GM23338 (cell line): ENCODE measurements at regions not wholly inside any gene's neighbourhood (a gene's known extent, or its start where the extent isn't known, plus 50 kb on each side); places are given as distances from the start of the nearest gene placed in this dataset.

Experiments
- CREB1 ChIP-seq: fragments of 250-450 bp; sonication (Bioruptor Pico); IDR thresholded peaks from 2 replicates; pipeline ENCODE4 v1.5.0; 2020; ENCODE audit warnings: low read depth, mild to moderate bottlenecking, moderate library complexity
- CTCF ChIP-seq, 2 experiments: fragments of 200-600 bp in 1 of 2; sonication (generic) in 1 of 2; conservative IDR thresholded peaks; 2 replicates each; pipeline versions ENCODE4 v1.5.1 to v1.6.1; 2016 to 2017; ENCODE audit warnings: antibody characterized with exemption in 2 of 2, low read depth in 2 of 2, mild to moderate bottlenecking in 2 of 2, moderate library complexity in 1 of 2
- EZH2 ChIP-seq: fragments of 200-600 bp; sonication (generic); IDR thresholded peaks from one replicate; pipeline ENCODE4 v1.8.0; 2017; ENCODE audit warnings: antibody characterized with exemption, mild to moderate bottlenecking, low read depth; ENCODE audit not compliant: unreplicated experiment
- EZH2phosphoT487 ChIP-seq: fragments of 200-600 bp; sonication (generic); IDR thresholded peaks from one replicate; pipeline ENCODE4 v1.8.1; 2018; ENCODE audit warnings: antibody characterized with exemption; ENCODE audit not compliant: unreplicated experiment
- JUNB ChIP-seq: IDR thresholded peaks from one replicate; pipeline ENCODE4 v1.6.1; 2016; ENCODE audit warnings: antibody characterized with exemption; ENCODE audit not compliant: unreplicated experiment
- NANOG ChIP-seq: IDR thresholded peaks from 2 replicates; pipeline ENCODE4 v1.6.1; 2016; ENCODE audit warnings: antibody characterized with exemption, borderline replicate concordance
- POLR2AphosphoS5 ChIP-seq: IDR thresholded peaks from 2 replicates; pipeline ENCODE4 v1.6.1; 2016; ENCODE audit warnings: antibody characterized with exemption, low read depth
- REST ChIP-seq: IDR thresholded peaks from one replicate; pipeline ENCODE4 v1.6.1; 2018; ENCODE audit warnings: antibody characterized with exemption; ENCODE audit not compliant: unreplicated experiment
- STAT1 ChIP-seq: IDR thresholded peaks from one replicate; pipeline ENCODE4 v1.6.1; 2016; ENCODE audit warnings: antibody characterized with exemption; ENCODE audit not compliant: unreplicated experiment
- ZNF114 ChIP-seq: fragments of 250-450 bp; sonication (Bioruptor Pico); IDR thresholded peaks from 2 replicates; pipeline ENCODE4 v1.5.0; 2020; ENCODE audit warnings: mild to moderate bottlenecking, moderate library complexity
- ZNF331 ChIP-seq: fragments of 250-450 bp; sonication (Bioruptor Pico); IDR thresholded peaks from 2 replicates; pipeline ENCODE4 v1.5.0; 2020; ENCODE audit warnings: low read depth, mild to moderate bottlenecking, moderate library complexity
- TF ChIP-seq, protein P1 (sequence below): IDR thresholded peaks from 2 replicates; pipeline ENCODE4 v1.6.1; 2016; ENCODE audit warnings: antibody characterized with exemption

DNA sequence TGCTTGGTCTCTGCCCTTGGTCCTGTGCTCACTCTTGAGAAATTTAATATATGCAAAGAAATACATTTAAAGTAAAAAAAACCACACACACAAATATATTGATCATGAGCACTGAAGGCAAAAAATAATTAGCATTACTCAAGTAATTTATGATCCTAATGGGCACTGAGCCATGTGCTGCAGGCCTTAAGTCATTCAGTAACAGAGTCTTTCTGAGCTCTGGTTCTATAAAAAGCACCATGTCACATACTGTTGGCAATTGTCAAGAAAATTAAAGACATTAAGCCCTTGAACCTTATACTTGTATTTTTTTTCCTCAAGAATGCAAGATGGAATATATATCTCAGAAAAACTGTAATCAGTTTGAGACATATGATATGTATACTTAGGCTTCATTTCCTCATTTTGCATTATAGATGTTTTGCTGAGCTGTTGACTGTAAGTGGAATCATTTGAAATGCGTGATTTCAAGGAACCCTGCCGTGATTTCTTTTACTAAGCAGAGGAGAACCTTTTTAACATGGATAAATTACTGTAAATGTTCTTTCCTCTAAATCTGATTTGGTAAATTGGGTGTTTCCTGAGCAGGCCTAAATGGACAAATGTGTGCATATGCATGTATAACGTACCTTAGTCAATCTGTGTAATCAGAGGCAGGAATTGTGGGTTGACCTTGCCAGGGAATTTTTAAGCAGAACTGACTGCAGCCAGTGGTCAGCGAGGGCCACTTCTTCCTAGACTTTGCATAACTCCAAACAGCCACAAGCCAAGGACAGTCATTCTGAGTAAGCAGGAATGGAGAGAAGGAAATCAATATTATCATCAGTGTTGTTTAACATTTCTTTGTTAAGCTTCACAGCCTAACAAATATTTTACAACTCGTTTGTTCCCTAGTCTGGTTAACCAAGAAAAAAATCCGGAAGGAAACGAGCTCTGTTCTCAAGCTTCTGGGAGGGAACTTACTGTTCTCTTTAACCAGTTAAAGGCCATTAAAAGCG, 191.5 kb upstream of the ATP5MC3 start:
- no peak for TF ChIP-seq REST
- no peak for TF ChIP-seq POLR2AphosphoS5
- TF ChIP-seq CTCF (conservative IDR thresholded peaks at IDR 0.05; ENCODE audit: low read depth in 2 of 2): no peak
- no peak for TF ChIP-seq EZH2
- TF ChIP-seq, protein P1, sequence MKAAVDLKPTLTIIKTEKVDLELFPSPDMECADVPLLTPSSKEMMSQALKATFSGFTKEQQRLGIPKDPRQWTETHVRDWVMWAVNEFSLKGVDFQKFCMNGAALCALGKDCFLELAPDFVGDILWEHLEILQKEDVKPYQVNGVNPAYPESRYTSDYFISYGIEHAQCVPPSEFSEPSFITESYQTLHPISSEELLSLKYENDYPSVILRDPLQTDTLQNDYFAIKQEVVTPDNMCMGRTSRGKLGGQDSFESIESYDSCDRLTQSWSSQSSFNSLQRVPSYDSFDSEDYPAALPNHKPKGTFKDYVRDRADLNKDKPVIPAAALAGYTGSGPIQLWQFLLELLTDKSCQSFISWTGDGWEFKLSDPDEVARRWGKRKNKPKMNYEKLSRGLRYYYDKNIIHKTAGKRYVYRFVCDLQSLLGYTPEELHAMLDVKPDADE: no peak
- TF ChIP-seq NANOG: no peak
- TF ChIP-seq ZNF114 (CRISPR knock-in tag): no peak
- no peak for TF ChIP-seq JUNB
- no peak for TF ChIP-seq EZH2phosphoT487
- TF ChIP-seq CREB1 (CRISPR knock-in tag): no peak
- TF ChIP-seq STAT1: no peak
- no peak for TF ChIP-seq ZNF331 (CRISPR knock-in tag)
